HK-2 (cell line): ENCODE measurements at regions not wholly inside any gene's neighbourhood (a gene's known extent, or its start where the extent isn't known, plus 50 kb on each side); places are given as distances from the start of the nearest gene placed in this dataset.

Experiments used
- DNase-seq: peaks from one replicate; pipeline ENCODE4 v3.0.0-alpha.2; 2018; ENCODE audit not compliant: unreplicated experiment

GRCh38 chr1:157189986-157190982 lies 52.1 kb upstream of the ETV3 start:
- DNase-seq: no peak

- DNase-seq: no peak
These were observed 50.9 kb upstream of the ETV3 start for GRCh38 chr1:157189096-157189495.
